T-helper 17 cell (primary cell): ENCODE measurements at regions not wholly inside any gene's neighbourhood (a gene's known extent, or its start where the extent isn't known, plus 50 kb on each side); places are given as distances from the start of the nearest gene placed in this dataset.

Experiments used
- ATAC-seq: fragments of 150-1000 bp; cut with Tn5 transposase; 2 replicates; pipeline ENCODE4 v1.10.0; 2021; ENCODE audit warnings: mild to moderate bottlenecking, moderate library complexity
- DNase-seq, 3 donors: peaks; one replicate each; pipeline versions ENCODE4 v3.0.0 to v3.0.0-alpha.2; 2020 to 2021
- H3K9me3 ChIP-seq: one replicate; pipeline ENCODE4 v1.7.0; 2013; ENCODE audit warnings: low read length, mild to moderate bottlenecking; ENCODE audit not compliant: control insufficient read depth, poor library complexity, severe bottlenecking
- H3K27ac Mint-ChIP-seq: one replicate; pipeline ENCODE4 v1.8.0; 2022; ENCODE audit warnings: mild to moderate bottlenecking, moderate library complexity, mixed read lengths
- H3K27me3 Mint-ChIP-seq: one replicate; pipeline ENCODE4 v1.8.0; 2022; ENCODE audit warnings: mixed read lengths
- H3K36me3 Mint-ChIP-seq: one replicate; pipeline ENCODE4 v1.8.0; 2022; ENCODE audit warnings: low read depth, mixed read lengths
- H3K4me1 Mint-ChIP-seq: one replicate; pipeline ENCODE4 v1.8.0; 2022; ENCODE audit warnings: mild to moderate bottlenecking, mixed read lengths
- H3K4me3 Mint-ChIP-seq: one replicate; pipeline ENCODE4 v1.8.0; 2022; ENCODE audit warnings: mild to moderate bottlenecking, moderate library complexity, mixed read lengths

GRCh38 chr18:67672716-67673115 is 156.2 kb upstream of the DSEL start:
- peaks cover 11% of the 10 kb centered on the region for H3K27me3 Mint-ChIP-seq
- no peak overlapping the region for H3K27ac Mint-ChIP-seq
- H3K4me3 Mint-ChIP-seq, result no peak overlapping the region
- H3K36me3 Mint-ChIP-seq, result no peaks in the 10 kb centered on the region
- no peak for ATAC-seq
- H3K9me3 ChIP-seq, result no peaks in the 10 kb centered on the region
- no peaks in the 10 kb centered on the region for H3K4me1 Mint-ChIP-seq
- DNase-seq, result no peak

- H3K27ac Mint-ChIP-seq, result no peak overlapping the region
- H3K4me3 Mint-ChIP-seq, result no peak overlapping the region
- H3K4me1 Mint-ChIP-seq, result no peaks in the 10 kb centered on the region
- no peaks in the 10 kb centered on the region for H3K9me3 ChIP-seq
- peaks cover 11% of the 10 kb centered on the region for H3K27me3 Mint-ChIP-seq
- DNase-seq, result no peak
- ATAC-seq, result no peak
- no peaks in the 10 kb centered on the region for H3K36me3 Mint-ChIP-seq
These were observed 155.6 kb upstream of the DSEL start for GRCh38 chr18:67672155-67672554.

DNA sequence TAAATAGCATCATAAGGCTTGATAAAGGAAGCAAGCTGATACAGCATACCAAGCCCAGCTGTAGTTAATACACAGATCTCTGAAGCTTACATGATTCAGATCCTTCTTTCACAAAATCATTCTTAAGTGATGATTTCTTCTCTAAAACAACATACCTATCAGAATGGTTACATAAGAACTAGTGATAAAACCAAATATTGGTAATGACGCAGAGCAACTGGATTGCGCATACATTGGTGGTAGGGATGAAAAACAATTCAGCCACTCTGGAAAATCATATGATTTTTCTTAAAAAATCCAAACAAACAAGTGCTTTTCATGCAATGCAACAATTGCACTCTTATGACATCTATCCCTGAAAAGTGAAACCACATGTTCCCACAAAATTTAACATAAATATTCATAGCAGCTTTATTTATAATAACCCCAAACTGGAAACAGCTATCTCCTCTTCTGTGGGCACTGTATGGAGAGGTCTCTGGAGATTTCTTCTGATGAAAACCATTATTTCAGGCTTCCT is 153.6 kb upstream of the DSEL start:
- ATAC-seq (no peak), DNase-seq (no peak)
- H3K36me3 Mint-ChIP-seq, result no peaks in the 10 kb centered on the region
- peaks cover 6% of the 10 kb centered on the region for H3K27me3 Mint-ChIP-seq
- no peaks in the 10 kb centered on the region for H3K4me1 Mint-ChIP-seq
- no peak overlapping the region for H3K4me3 Mint-ChIP-seq
- no peak overlapping the region for H3K27ac Mint-ChIP-seq
- no peaks in the 10 kb centered on the region for H3K9me3 ChIP-seq

GRCh38 chr18:67665266-67665665 is 148.7 kb upstream of the DSEL start:
- no peak for ATAC-seq
- H3K4me1 Mint-ChIP-seq, result peaks cover 2% of the 10 kb centered on the region
- H3K36me3 Mint-ChIP-seq, result no peaks in the 10 kb centered on the region
- no peak overlapping the region for H3K27ac Mint-ChIP-seq
- no peak overlapping the region for H3K4me3 Mint-ChIP-seq
- DNase-seq, result no peak
- no peaks in the 10 kb centered on the region for H3K9me3 ChIP-seq
- H3K27me3 Mint-ChIP-seq, result no peaks in the 10 kb centered on the region

DNA sequence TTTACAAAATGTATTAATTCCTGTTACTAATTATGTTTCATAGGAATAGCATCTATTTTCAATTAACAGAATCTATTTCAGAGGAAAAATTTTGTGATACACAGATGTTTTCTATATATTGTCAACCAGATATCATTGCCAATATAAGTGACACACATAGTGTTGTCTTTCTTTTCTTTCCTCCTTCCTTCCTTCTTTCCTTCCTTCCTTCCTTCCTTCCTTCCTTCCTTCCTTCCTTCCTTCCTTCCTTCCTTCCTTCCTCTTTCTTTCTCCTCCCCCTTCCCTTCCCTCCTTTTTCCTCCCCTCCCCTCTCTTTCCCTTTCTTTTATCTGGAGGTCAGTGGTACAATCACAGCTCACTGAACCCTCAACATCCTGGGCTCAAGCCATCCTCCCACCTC is 146.5 kb upstream of the DSEL start:
- H3K4me1 Mint-ChIP-seq, result peaks cover 2% of the 10 kb centered on the region
- H3K9me3 ChIP-seq, result no peaks in the 10 kb centered on the region
- H3K27me3 Mint-ChIP-seq, result no peaks in the 10 kb centered on the region
- DNase-seq (no peak), ATAC-seq (no peak)
- no peak overlapping the region for H3K4me3 Mint-ChIP-seq
- H3K36me3 Mint-ChIP-seq, result no peaks in the 10 kb centered on the region
- no peak overlapping the region for H3K27ac Mint-ChIP-seq

GRCh38 chr18:67661555-67661954 is 145.0 kb upstream of the DSEL start:
- Mint-ChIP-seq H3K4me3 (no peak overlapping the region), H3K4me1 (peaks cover 2% of the 10 kb centered on the region), H3K27me3 (no peaks in the 10 kb centered on the region), H3K36me3 (no peaks in the 10 kb centered on the region), H3K27ac (no peak overlapping the region)
- ATAC-seq, result no peak
- DNase-seq, result no peak
- H3K9me3 ChIP-seq, result no peaks in the 10 kb centered on the region

GRCh38 chr18:67654101-67654500 is 137.6 kb upstream of the DSEL start:
- H3K4me1 Mint-ChIP-seq, result no peaks in the 10 kb centered on the region
- no peak overlapping the region for H3K27ac Mint-ChIP-seq
- no peaks in the 10 kb centered on the region for H3K9me3 ChIP-seq
- ATAC-seq, result no peak
- H3K36me3 Mint-ChIP-seq, result no peaks in the 10 kb centered on the region
- peaks cover 4% of the 10 kb centered on the region for H3K27me3 Mint-ChIP-seq
- no peak for DNase-seq
- no peak overlapping the region for H3K4me3 Mint-ChIP-seq

DNA sequence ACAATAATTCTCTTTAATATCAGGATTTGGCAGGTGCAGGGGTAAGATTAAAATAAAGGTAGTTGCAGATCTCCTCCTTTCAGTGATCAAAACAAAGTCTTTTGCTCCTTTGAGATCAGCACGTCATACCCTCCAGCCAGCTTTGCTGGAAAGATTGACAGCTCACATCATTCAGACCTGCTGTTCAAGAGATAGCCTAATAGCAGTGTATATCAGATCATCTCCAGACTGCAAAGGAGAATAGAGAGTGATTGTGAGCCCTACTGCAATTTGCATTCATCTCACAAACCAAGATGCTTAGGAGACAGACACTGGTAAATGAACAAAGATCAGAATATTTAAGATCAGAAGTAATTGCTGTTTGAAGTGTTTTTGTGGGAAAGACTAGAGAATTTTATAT is 135.8 kb upstream of the DSEL start:
- H3K9me3 ChIP-seq, result no peaks in the 10 kb centered on the region
- Mint-ChIP-seq H3K27ac (no peak overlapping the region), H3K4me3 (no peak overlapping the region), H3K4me1 (no peaks in the 10 kb centered on the region), H3K27me3 (peaks cover 4% of the 10 kb centered on the region), H3K36me3 (no peaks in the 10 kb centered on the region)
- no peak for ATAC-seq
- DNase-seq, result no peak

- Mint-ChIP-seq H3K4me3 (no peak overlapping the region), H3K27ac (no peak overlapping the region), H3K27me3 (peaks cover 4% of the 10 kb centered on the region), H3K36me3 (no peaks in the 10 kb centered on the region), H3K4me1 (no peaks in the 10 kb centered on the region)
- DNase-seq (no peak), ATAC-seq (no peak)
- no peaks in the 10 kb centered on the region for H3K9me3 ChIP-seq
These were observed 134.9 kb upstream of the DSEL start for GRCh38 chr18:67651438-67651837.

GRCh38 chr18:67650686-67651385 is 134.3 kb upstream of the DSEL start:
- H3K27me3 Mint-ChIP-seq, result peaks cover 4% of the 10 kb centered on the region
- ATAC-seq, result no peak
- no peaks in the 10 kb centered on the region for H3K36me3 Mint-ChIP-seq
- no peaks in the 10 kb centered on the region for H3K9me3 ChIP-seq
- no peaks in the 10 kb centered on the region for H3K4me1 Mint-ChIP-seq
- no peak for DNase-seq
- no peak overlapping the region for H3K4me3 Mint-ChIP-seq
- H3K27ac Mint-ChIP-seq, result no peak overlapping the region

DNA sequence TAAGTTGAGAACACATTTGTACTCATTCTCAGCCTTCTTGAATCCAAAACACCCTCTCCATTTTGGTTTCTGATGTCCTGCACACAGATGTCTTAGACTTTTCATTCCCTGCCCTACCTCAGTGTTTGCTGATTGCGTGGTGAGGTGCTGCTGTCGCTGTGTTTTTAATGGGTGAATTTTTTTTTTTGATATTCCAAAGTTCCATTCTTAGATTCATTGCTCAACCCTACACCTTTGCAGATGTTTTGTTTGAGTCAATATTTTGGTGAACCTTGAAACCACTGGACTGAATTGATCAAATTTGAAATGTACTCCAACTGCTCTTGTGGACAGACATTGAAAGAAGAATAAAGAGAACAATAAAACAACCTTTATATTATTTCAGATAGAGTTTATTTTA is 130.4 kb upstream of the DSEL start:
- Mint-ChIP-seq H3K27ac (no peak overlapping the region), H3K4me1 (no peaks in the 10 kb centered on the region), H3K36me3 (no peaks in the 10 kb centered on the region), H3K27me3 (no peaks in the 10 kb centered on the region), H3K4me3 (no peak overlapping the region)
- DNase-seq (no peak), ATAC-seq (no peak)
- no peaks in the 10 kb centered on the region for H3K9me3 ChIP-seq

- no peak overlapping the region for H3K4me3 Mint-ChIP-seq
- H3K27me3 Mint-ChIP-seq, result peaks cover 6% of the 10 kb centered on the region
- ATAC-seq, result no peak
- DNase-seq, result no peak
- no peak overlapping the region for H3K27ac Mint-ChIP-seq
- no peaks in the 10 kb centered on the region for H3K9me3 ChIP-seq
- no peaks in the 10 kb centered on the region for H3K4me1 Mint-ChIP-seq
- no peaks in the 10 kb centered on the region for H3K36me3 Mint-ChIP-seq
These were observed 127.7 kb upstream of the DSEL start for GRCh38 chr18:67644226-67644625.

- DNase-seq (no peak), ATAC-seq (no peak)
- Mint-ChIP-seq H3K27me3 (peaks cover 10% of the 10 kb centered on the region), H3K27ac (no peak overlapping the region), H3K36me3 (no peaks in the 10 kb centered on the region), H3K4me3 (no peak overlapping the region), H3K4me1 (no peaks in the 10 kb centered on the region)
- no peaks in the 10 kb centered on the region for H3K9me3 ChIP-seq
These were observed 123.4 kb upstream of the DSEL start for GRCh38 chr18:67639872-67640271.

- H3K4me1 Mint-ChIP-seq, result no peaks in the 10 kb centered on the region
- no peaks in the 10 kb centered on the region for H3K36me3 Mint-ChIP-seq
- H3K9me3 ChIP-seq, result no peaks in the 10 kb centered on the region
- H3K27ac Mint-ChIP-seq, result no peak overlapping the region
- no peak overlapping the region for H3K4me3 Mint-ChIP-seq
- ATAC-seq, result no peak
- H3K27me3 Mint-ChIP-seq, result peaks cover 10% of the 10 kb centered on the region
- DNase-seq, result no peak
These were observed 120.3 kb upstream of the DSEL start for GRCh38 chr18:67636597-67637385.
